GM12878 (cell line): ENCODE measurements at regions not wholly inside any gene's neighbourhood (a gene's known extent, or its start where the extent isn't known, plus 50 kb on each side); places are given as distances from the start of the nearest gene placed in this dataset.

Experiments used
- BCL11A ChIP-seq: IDR thresholded peaks from 2 replicates; pipeline ENCODE4 v1.6.1; 2011; ENCODE audit warnings: low read depth, low read length
- CBFB ChIP-seq: IDR thresholded peaks from 2 replicates; pipeline ENCODE4 v1.6.1; 2016; ENCODE audit warnings: antibody characterized with exemption, low read depth
- CHD4 ChIP-seq: fragments of 200-600 bp; sonication (generic); IDR thresholded peaks from 2 replicates; pipeline ENCODE4 v1.6.1; 2016; ENCODE audit warnings: mild to moderate bottlenecking
- EZH2 ChIP-seq: IDR thresholded peaks from 2 replicates; pipeline ENCODE4 v1.6.1; 2012; ENCODE audit warnings: low read depth, mild to moderate bottlenecking, control low read depth, inconsistent platforms, low read length, borderline replicate concordance; ENCODE audit not compliant: control insufficient read depth
- IRF4 ChIP-seq: IDR thresholded peaks from 2 replicates; pipeline ENCODE4 v1.6.1; 2011; ENCODE audit warnings: low read depth, low read length
- LARP7 ChIP-seq: fragments of 450-650 bp; IDR thresholded peaks from 2 replicates; pipeline ENCODE4 v1.6.1; 2017; ENCODE audit warnings: mild to moderate bottlenecking
- NR2C2 ChIP-seq: IDR thresholded peaks from 2 replicates; pipeline ENCODE4 v1.6.1; 2011; ENCODE audit warnings: borderline replicate concordance, low read depth; ENCODE audit not compliant: control insufficient read depth, insufficient read length
- SP1 ChIP-seq: IDR thresholded peaks from one replicate; pipeline ENCODE4 v1.6.1; 2011; ENCODE audit warnings: low read depth, low read length
- TCF3 ChIP-seq: IDR thresholded peaks from 2 replicates; pipeline ENCODE4 v1.6.1; 2012; ENCODE audit warnings: low read depth, mild to moderate bottlenecking, low read length, borderline replicate concordance; ENCODE audit not compliant: insufficient read depth
- TF ChIP-seq, protein P1 (sequence below): fragments of 450-650 bp; IDR thresholded peaks from 2 replicates; pipeline ENCODE4 v1.6.1; 2017; ENCODE audit warnings: mild to moderate bottlenecking, moderate library complexity
- TF ChIP-seq, protein P2 (sequence below): fragments of 450-650 bp; IDR thresholded peaks from 2 replicates; pipeline ENCODE4 v1.6.1; 2016; ENCODE audit warnings: mild to moderate bottlenecking
- TF ChIP-seq, protein P3 (sequence below): fragments of 150-350 bp; IDR thresholded peaks from 2 replicates; pipeline ENCODE4 v1.6.1; 2014; ENCODE audit warnings: mild to moderate bottlenecking, low read depth, low read length

DNA sequence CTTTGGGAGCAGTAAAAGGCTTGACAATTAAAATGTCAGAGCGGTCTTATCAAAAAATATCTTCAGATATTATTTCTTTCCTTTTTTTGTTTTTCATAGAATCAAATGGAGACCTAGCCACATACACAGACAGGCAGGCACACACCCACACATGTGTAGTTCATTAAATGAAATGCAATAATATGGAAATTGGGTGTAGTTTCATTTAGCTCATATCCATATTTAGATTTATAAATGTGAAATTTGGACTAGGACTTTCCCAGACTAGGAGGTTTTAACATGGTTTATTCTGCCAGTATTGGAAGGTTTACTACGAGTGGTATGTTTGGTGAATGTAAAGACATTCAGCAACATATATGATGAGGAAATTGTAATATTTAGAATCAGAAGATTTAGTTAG lies 277.7 kb upstream of the NT5E start (continued):
- TF ChIP-seq, protein P1, sequence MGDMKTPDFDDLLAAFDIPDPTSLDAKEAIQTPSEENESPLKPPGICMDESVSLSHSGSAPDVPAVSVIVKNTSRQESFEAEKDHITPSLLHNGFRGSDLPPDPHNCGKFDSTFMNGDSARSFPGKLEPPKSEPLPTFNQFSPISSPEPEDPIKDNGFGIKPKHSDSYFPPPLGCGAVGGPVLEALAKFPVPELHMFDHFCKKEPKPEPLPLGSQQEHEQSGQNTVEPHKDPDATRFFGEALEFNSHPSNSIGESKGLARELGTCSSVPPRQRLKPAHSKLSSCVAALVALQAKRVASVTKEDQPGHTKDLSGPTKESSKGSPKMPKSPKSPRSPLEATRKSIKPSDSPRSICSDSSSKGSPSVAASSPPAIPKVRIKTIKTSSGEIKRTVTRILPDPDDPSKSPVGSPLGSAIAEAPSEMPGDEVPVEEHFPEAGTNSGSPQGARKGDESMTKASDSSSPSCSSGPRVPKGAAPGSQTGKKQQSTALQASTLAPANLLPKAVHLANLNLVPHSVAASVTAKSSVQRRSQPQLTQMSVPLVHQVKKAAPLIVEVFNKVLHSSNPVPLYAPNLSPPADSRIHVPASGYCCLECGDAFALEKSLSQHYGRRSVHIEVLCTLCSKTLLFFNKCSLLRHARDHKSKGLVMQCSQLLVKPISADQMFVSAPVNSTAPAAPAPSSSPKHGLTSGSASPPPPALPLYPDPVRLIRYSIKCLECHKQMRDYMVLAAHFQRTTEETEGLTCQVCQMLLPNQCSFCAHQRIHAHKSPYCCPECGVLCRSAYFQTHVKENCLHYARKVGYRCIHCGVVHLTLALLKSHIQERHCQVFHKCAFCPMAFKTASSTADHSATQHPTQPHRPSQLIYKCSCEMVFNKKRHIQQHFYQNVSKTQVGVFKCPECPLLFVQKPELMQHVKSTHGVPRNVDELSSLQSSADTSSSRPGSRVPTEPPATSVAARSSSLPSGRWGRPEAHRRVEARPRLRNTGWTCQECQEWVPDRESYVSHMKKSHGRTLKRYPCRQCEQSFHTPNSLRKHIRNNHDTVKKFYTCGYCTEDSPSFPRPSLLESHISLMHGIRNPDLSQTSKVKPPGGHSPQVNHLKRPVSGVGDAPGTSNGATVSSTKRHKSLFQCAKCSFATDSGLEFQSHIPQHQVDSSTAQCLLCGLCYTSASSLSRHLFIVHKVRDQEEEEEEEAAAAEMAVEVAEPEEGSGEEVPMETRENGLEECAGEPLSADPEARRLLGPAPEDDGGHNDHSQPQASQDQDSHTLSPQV: no peak
- TF ChIP-seq CHD4 (no peak), SP1 (no peak), TCF3 (no peak), CBFB (no peak), EZH2 (no peak), LARP7 (no peak), BCL11A (no peak), IRF4 (no peak), NR2C2 (no peak)
- TF ChIP-seq, protein P2, sequence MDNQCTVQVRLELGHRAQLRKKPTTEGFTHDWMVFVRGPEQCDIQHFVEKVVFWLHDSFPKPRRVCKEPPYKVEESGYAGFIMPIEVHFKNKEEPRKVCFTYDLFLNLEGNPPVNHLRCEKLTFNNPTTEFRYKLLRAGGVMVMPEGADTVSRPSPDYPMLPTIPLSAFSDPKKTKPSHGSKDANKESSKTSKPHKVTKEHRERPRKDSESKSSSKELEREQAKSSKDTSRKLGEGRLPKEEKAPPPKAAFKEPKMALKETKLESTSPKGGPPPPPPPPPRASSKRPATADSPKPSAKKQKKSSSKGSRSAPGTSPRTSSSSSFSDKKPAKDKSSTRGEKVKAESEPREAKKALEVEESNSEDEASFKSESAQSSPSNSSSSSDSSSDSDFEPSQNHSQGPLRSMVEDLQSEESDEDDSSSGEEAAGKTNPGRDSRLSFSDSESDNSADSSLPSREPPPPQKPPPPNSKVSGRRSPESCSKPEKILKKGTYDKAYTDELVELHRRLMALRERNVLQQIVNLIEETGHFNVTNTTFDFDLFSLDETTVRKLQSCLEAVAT: no peak
- TF ChIP-seq, protein P3, sequence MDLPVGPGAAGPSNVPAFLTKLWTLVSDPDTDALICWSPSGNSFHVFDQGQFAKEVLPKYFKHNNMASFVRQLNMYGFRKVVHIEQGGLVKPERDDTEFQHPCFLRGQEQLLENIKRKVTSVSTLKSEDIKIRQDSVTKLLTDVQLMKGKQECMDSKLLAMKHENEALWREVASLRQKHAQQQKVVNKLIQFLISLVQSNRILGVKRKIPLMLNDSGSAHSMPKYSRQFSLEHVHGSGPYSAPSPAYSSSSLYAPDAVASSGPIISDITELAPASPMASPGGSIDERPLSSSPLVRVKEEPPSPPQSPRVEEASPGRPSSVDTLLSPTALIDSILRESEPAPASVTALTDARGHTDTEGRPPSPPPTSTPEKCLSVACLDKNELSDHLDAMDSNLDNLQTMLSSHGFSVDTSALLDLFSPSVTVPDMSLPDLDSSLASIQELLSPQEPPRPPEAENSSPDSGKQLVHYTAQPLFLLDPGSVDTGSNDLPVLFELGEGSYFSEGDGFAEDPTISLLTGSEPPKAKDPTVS: no peak
